SW480 (cell line): ENCODE measurements at regions not wholly inside any gene's neighbourhood (a gene's known extent, or its start where the extent isn't known, plus 50 kb on each side); places are given as distances from the start of the nearest gene placed in this dataset.

Experiments
- DNase-seq: peaks from one replicate; pipeline ENCODE4 v3.0.0-alpha.2; 2016; ENCODE audit warnings: low spot score

GRCh38 chr2:126990605-126991532 is 92.2 kb downstream of the TEX51 start:
- DNase-seq: no peak

DNA sequence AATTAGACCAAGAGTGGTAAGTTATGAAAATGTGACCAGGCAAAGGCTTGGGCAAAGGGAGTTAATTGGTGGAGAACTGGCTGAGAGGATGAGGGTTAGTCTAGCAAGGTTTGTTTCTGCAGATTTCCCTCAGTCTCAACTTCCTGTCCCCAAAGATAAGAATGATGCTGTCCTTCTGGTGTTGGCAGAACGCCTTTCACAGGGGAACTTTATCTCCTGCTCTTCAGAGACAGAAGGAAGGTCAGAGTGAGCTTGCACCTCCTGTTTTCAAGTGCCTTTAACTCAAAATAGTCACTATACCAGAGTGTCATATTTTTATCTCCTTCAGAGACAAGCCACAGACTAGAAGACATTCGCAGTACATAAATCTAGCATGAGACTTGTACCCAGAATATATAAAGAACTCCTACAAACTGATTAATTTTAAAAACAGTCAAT is 95.7 kb downstream of the TEX51 start:
- no peak for DNase-seq

- no peak for DNase-seq
These were observed 97.1 kb downstream of the TEX51 start for GRCh38 chr2:126995621-126996377.

DNA sequence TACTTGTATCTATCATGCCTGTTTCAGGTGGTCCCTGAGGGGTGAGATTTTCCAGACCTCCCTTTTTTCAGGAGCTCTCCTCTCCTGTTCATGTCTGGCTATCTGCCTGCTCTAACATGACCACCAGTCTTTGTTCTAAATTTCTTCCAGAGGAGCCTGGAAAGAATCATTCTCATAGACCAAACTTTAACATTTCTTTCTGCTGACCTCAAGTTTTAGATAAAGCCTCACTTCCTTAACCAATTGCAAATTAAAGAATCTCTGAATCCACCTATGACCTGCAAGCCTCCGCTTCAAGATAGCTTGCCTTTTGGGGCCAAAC is 97.6 kb downstream of the TEX51 start:
- DNase-seq: no peak
